Vagina (tissue), 2 donors: ENCODE measurements at regions not wholly inside any gene's neighbourhood (a gene's known extent, or its start where the extent isn't known, plus 50 kb on each side); places are given as distances from the start of the nearest gene placed in this dataset.

Source experiments
- POLR2A ChIP-seq, 2 donors: fragments of 450-650 bp; IDR thresholded peaks; one replicate each; pipeline ENCODE4 v1.6.1; 2017; ENCODE audit warnings: antibody characterized with exemption in 2 of 2, mild to moderate bottlenecking in 2 of 2, moderate library complexity in 2 of 2
- POLR2AphosphoS5 ChIP-seq, 2 donors: sonication (generic); formaldehyde crosslinking; IDR thresholded peaks; one replicate each; pipeline ENCODE4 v1.9.0; 2017; ENCODE audit warnings: antibody characterized with exemption in 2 of 2, mild to moderate bottlenecking in 2 of 2, low read depth in 1 of 2; ENCODE audit not compliant: insufficient read depth in 1 of 2
- TF ChIP-seq, protein P1 (sequence below), 3 experiments: fragments of 450-650 bp in 2 of 3; fragments of 200-600 bp in 1 of 3; sonication (generic) in 1 of 3; IDR thresholded peaks; one replicate each; pipeline ENCODE4 v1.5.1; 2017 to 2019; ENCODE audit warnings: antibody characterized with exemption in 3 of 3, mild to moderate bottlenecking in 2 of 3, moderate library complexity in 2 of 3

DNA sequence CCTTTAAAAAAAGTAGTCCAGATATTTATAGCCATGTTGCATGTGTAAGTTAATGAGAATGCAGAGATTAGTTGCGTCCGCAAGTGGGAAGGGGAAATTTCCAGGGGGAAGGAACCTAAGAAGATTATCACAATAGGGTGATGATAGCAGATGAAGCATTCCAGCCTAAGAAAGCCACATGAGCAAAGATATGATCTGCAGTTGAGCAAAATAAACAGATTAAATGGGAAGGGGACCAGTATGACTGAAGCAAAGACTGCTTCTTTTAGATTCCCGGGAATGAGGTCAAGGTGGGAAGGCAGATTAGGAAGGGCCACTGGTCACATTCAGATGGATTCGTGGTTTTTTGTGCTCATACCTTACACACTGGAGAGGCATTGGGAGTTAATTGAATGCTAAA lies 154.6 kb upstream of the CDH2 start:
- TF ChIP-seq, protein P1, sequence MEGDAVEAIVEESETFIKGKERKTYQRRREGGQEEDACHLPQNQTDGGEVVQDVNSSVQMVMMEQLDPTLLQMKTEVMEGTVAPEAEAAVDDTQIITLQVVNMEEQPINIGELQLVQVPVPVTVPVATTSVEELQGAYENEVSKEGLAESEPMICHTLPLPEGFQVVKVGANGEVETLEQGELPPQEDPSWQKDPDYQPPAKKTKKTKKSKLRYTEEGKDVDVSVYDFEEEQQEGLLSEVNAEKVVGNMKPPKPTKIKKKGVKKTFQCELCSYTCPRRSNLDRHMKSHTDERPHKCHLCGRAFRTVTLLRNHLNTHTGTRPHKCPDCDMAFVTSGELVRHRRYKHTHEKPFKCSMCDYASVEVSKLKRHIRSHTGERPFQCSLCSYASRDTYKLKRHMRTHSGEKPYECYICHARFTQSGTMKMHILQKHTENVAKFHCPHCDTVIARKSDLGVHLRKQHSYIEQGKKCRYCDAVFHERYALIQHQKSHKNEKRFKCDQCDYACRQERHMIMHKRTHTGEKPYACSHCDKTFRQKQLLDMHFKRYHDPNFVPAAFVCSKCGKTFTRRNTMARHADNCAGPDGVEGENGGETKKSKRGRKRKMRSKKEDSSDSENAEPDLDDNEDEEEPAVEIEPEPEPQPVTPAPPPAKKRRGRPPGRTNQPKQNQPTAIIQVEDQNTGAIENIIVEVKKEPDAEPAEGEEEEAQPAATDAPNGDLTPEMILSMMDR (IDR thresholded peaks at IDR 0.05): no peak
- TF ChIP-seq POLR2AphosphoS5 (IDR thresholded peaks at IDR 0.05; ENCODE audit: insufficient read depth in 1 of 2, low read depth in 1 of 2) (no peak), POLR2A (IDR thresholded peaks at IDR 0.05) (no peak)
